ENCODE measurements at regions not wholly inside any gene's neighbourhood (a gene's known extent, or its start where the extent isn't known, plus 50 kb on each side); places are given as distances from the start of the nearest gene placed in this dataset.

DNA sequence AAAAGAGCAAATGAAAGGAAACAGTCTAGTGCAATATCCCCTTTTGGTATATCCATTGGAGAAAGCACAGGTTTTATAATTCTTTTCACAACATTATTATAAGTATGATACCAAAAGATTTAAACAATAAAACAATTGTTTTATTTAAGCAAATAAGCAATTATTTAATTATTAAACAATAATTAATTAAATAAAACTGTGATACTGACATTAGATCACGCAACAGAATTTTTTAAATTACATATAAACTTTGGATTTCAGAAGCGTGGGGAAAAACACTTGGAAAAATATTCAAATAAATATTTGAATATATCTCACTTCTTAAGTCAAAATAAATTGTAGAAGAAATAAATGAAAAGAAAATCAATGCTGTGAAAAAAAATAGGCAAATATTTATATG lies 76.2 kb upstream of the STXBP5 start:
- TF ChIP-seq, protein P1, sequence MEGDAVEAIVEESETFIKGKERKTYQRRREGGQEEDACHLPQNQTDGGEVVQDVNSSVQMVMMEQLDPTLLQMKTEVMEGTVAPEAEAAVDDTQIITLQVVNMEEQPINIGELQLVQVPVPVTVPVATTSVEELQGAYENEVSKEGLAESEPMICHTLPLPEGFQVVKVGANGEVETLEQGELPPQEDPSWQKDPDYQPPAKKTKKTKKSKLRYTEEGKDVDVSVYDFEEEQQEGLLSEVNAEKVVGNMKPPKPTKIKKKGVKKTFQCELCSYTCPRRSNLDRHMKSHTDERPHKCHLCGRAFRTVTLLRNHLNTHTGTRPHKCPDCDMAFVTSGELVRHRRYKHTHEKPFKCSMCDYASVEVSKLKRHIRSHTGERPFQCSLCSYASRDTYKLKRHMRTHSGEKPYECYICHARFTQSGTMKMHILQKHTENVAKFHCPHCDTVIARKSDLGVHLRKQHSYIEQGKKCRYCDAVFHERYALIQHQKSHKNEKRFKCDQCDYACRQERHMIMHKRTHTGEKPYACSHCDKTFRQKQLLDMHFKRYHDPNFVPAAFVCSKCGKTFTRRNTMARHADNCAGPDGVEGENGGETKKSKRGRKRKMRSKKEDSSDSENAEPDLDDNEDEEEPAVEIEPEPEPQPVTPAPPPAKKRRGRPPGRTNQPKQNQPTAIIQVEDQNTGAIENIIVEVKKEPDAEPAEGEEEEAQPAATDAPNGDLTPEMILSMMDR (conservative IDR thresholded peaks at IDR 0.05), result no peak
- TF ChIP-seq EZH2 (IDR thresholded peaks at IDR 0.05; ENCODE audit: low read depth), result no peak
